OCI-LY3 (cell line): ENCODE measurements at regions not wholly inside any gene's neighbourhood (a gene's known extent, or its start where the extent isn't known, plus 50 kb on each side); places are given as distances from the start of the nearest gene placed in this dataset.

Experiments
- EZH2phosphoT487 ChIP-seq: fragments of 200-600 bp; shearing (Covaris generic); IDR thresholded peaks from 2 replicates; pipeline ENCODE4 v1.6.1; 2018; ENCODE audit warnings: antibody characterized with exemption, mixed run types, low read depth
- TF ChIP-seq, protein P1 (sequence below): fragments of 200-600, 300-600 bp; sonication (generic); IDR thresholded peaks from 2 replicates; pipeline ENCODE4 v1.5.1; 2014; ENCODE audit warnings: antibody characterized with exemption, low read length, low read depth

- TF ChIP-seq, protein P1, sequence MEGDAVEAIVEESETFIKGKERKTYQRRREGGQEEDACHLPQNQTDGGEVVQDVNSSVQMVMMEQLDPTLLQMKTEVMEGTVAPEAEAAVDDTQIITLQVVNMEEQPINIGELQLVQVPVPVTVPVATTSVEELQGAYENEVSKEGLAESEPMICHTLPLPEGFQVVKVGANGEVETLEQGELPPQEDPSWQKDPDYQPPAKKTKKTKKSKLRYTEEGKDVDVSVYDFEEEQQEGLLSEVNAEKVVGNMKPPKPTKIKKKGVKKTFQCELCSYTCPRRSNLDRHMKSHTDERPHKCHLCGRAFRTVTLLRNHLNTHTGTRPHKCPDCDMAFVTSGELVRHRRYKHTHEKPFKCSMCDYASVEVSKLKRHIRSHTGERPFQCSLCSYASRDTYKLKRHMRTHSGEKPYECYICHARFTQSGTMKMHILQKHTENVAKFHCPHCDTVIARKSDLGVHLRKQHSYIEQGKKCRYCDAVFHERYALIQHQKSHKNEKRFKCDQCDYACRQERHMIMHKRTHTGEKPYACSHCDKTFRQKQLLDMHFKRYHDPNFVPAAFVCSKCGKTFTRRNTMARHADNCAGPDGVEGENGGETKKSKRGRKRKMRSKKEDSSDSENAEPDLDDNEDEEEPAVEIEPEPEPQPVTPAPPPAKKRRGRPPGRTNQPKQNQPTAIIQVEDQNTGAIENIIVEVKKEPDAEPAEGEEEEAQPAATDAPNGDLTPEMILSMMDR = no peak
- TF ChIP-seq EZH2phosphoT487 = no peak
Measured at GRCh38 chr2:180716186-180717180, 263.9 kb upstream of the UBE2E3 start.
